ENCODE measurements at regions not wholly inside any gene's neighbourhood (a gene's known extent, or its start where the extent isn't known, plus 50 kb on each side); places are given as distances from the start of the nearest gene placed in this dataset.

DNA sequence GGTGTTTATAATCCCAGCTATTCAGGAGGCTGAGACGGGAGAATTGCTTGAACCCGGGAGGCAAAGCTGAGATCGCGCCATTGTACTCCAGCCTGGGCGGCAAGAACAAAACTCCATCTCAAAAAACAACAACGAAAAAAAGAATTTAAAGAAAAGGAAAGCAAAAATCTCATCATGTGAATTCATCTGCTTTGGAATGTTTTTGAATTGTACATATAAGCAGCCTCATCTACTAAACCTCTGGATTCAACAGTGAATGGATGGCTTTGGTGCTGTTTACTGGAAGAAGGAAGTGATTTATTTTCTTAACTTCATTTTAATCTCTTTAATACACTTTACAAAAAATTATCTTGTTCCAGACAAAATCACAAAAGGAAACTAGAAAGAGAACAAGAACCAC, 51.8 kb upstream of the PNRC1 start:
- ChIA-PET CTCF (no interaction called here), POLR2A (no interaction called here)
- TF ChIP-seq, protein P1, sequence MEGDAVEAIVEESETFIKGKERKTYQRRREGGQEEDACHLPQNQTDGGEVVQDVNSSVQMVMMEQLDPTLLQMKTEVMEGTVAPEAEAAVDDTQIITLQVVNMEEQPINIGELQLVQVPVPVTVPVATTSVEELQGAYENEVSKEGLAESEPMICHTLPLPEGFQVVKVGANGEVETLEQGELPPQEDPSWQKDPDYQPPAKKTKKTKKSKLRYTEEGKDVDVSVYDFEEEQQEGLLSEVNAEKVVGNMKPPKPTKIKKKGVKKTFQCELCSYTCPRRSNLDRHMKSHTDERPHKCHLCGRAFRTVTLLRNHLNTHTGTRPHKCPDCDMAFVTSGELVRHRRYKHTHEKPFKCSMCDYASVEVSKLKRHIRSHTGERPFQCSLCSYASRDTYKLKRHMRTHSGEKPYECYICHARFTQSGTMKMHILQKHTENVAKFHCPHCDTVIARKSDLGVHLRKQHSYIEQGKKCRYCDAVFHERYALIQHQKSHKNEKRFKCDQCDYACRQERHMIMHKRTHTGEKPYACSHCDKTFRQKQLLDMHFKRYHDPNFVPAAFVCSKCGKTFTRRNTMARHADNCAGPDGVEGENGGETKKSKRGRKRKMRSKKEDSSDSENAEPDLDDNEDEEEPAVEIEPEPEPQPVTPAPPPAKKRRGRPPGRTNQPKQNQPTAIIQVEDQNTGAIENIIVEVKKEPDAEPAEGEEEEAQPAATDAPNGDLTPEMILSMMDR (IDR thresholded peaks at IDR 0.05; ENCODE audit: control extremely low read depth, extremely low read depth, low read depth, missing control alignments) = no peak
- DNase-seq (ENCODE audit: extremely low spot score) = no peak

DNA sequence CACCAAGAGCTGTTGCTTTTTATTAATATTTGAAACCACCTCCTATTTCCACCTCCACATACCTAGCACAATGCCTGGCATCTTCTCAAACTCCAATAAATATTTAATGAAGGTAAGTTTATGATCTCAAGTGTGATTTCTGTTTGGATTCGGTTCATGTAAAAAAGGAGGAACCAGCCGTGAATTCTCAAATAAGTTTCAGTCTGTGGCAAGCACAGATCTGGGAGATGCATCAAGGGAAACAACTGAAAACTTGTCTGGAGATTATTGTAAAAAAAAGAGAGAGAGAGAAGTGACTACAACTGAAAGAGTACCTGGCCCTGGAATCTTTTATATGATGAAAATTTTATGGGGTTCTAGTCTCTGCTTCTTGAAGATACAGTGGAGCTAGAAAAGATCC, 52.8 kb upstream of the PNRC1 start:
- TF ChIP-seq, protein P1 (IDR thresholded peaks at IDR 0.05; ENCODE audit: control extremely low read depth, extremely low read depth, low read depth, missing control alignments) = no peak
- CTCF ChIA-PET = no interaction called here
- DNase-seq (ENCODE audit: extremely low spot score) = no peak
- POLR2A ChIA-PET = no interaction called here

DNA sequence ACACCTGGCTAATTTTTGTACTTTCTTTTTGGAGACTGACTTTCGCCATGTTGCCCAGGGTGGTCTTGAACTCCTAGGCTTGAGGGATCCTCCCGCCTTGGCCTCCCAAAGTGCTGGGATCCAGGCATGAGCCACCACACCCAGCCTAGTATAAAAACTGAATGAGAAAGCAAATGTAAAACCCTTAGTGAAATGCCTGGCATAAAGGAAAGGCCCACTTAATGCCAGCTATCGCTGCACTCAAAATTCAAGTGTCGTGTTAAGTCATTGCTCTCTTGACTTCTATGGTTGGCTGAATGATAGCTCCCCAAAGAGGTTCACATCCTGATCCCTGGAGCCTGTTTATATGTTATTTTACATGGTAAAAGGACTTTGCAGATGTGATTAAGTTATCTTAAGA, 54.4 kb upstream of the PNRC1 start:
- POLR2A ChIA-PET = no interaction called here
- CTCF ChIA-PET = interaction anchor here (1.6 to 1.7 kb wide), 2 partner anchors 24 to 28 kb away, joined by 4 read pairs; no protein-coding TSS in a partner anchor
- DNase-seq (ENCODE audit: extremely low spot score) = no peak
- TF ChIP-seq, protein P1 (IDR thresholded peaks at IDR 0.05; ENCODE audit: control extremely low read depth, extremely low read depth, low read depth, missing control alignments) = no peak

DNA sequence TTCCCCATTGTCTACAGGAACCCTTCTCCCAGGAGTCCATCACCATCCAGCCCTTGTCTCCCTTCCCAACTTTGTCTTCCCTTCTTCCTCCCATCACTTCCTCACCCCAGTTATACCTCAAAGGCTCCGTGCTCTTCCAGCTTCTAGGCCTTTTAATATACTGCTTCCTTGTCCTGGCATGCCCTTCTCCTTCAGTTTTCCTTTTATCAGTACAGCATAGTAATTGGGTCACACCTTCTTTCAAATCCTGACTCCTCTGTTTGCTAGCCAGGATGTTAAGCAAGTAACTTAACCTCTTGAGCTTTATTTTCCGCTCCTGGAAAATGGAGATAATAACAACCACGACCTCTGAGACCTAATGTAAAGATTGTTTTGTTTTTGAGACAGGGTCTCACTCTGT, 54.9 kb upstream of the PNRC1 start:
- POLR2A ChIA-PET = no interaction called here
- CTCF ChIA-PET = interaction anchor here (1.6 to 2.2 kb wide), 3 partner anchors 25 to 44 kb away, joined by 4 to 6 read pairs (median 4); no protein-coding TSS in a partner anchor
- TF ChIP-seq, protein P1 (IDR thresholded peaks at IDR 0.05; ENCODE audit: control extremely low read depth, extremely low read depth, low read depth, missing control alignments) = no peak
- no peak for DNase-seq (ENCODE audit: extremely low spot score)

DNA sequence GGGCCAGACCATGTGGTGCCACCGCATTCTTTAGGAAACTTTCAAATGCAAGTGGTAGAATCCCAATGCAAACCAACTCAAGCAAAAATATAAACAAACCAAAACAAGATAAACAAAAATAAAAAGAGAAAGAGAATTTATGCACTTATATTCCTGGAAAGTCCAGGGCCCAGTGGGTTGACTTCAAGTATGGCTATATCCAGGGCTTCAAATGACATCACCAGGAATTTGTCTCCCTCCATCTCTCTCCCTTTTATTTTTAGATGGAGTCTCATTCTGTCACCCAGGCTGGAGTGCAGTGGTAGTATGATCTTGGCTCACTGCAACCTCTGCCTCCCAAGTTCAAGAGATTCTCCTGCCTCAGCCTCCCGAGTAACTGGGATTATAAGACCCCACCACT, 56.1 kb upstream of the PNRC1 start:
- CTCF ChIA-PET = interaction anchor here (1.3 to 2.2 kb wide), 2 partner anchors 11 to 42 kb away, joined by 6 read pairs; no protein-coding TSS in a partner anchor

DNA sequence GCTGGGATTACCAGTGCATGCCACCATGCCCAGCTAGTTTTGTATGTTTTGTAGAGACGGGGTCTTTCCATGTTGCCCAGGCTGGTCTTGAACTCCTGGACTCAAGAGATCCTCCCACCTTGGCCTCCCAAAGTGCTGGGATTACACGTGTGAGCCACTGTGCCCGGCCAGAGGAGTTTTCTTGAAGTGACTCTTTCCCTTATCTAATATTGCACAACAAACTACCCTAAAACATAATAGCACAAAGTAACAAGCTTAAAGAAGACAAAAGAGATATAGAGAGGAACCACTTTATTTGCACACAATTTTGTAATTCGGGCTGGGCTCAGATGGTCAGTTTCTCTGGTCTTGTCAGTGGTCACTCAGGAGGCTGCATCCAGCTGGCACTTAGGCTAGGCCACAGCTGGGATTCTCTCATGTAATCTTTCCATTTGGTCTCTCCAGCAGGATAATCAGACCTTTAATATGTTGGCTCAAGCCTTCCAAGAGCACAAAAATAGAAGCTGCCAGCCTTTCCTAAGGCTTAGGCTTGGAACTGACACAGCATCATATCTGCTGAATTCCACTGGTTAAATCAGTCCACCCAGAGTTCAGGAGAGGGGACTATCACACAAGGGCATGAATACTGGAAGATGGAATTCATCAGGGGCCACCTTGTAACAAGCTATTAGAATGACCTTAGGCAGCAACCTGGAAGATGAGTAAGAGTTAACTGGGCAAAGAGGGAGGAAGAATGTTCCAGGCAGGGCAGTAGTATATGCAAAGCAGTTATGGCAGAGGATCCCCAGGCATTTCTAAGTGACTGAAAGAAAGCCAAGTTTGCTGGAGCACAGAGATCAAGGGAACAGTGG, 56.7 kb upstream of the PNRC1 start:
- no peak for DNase-seq (ENCODE audit: extremely low spot score)
- TF ChIP-seq, protein P1 (IDR thresholded peaks at IDR 0.05; ENCODE audit: control extremely low read depth, extremely low read depth, low read depth, missing control alignments) = no peak
- CTCF ChIA-PET = interaction anchor here (1.3 to 2.2 kb wide), 2 partner anchors 12 to 42 kb away, joined by 6 read pairs; no protein-coding TSS in a partner anchor
- POLR2A ChIA-PET = no interaction called here

More for the DNA sequence above, 56.1 kb upstream of the PNRC1 start:
- POLR2A ChIA-PET = no interaction called here
- no peak for DNase-seq (ENCODE audit: extremely low spot score)
- TF ChIP-seq, protein P1 (IDR thresholded peaks at IDR 0.05; ENCODE audit: control extremely low read depth, extremely low read depth, low read depth, missing control alignments) = no peak
